HL-60 (cell line): ENCODE measurements at regions not wholly inside any gene's neighbourhood (a gene's known extent, or its start where the extent isn't known, plus 50 kb on each side); places are given as distances from the start of the nearest gene placed in this dataset.

Experiments used
- CTCF ChIP-seq: IDR thresholded peaks from one replicate; pipeline ENCODE4 v1.5.1; 2011; ENCODE audit warnings: low read length, control low read depth, inconsistent platforms; ENCODE audit not compliant: insufficient read depth
- POLR2AphosphoS5 ChIP-seq: IDR thresholded peaks from 2 replicates; pipeline ENCODE4 v1.6.1; 2012; ENCODE audit warnings: low read depth
- TF ChIP-seq, protein P1 (sequence below): IDR thresholded peaks from 2 replicates; pipeline ENCODE4 v1.6.1; 2012; ENCODE audit warnings: low read depth; ENCODE audit not compliant: insufficient replicate concordance

- TF ChIP-seq CTCF (no peak), POLR2AphosphoS5 (no peak)
- TF ChIP-seq, protein P1, sequence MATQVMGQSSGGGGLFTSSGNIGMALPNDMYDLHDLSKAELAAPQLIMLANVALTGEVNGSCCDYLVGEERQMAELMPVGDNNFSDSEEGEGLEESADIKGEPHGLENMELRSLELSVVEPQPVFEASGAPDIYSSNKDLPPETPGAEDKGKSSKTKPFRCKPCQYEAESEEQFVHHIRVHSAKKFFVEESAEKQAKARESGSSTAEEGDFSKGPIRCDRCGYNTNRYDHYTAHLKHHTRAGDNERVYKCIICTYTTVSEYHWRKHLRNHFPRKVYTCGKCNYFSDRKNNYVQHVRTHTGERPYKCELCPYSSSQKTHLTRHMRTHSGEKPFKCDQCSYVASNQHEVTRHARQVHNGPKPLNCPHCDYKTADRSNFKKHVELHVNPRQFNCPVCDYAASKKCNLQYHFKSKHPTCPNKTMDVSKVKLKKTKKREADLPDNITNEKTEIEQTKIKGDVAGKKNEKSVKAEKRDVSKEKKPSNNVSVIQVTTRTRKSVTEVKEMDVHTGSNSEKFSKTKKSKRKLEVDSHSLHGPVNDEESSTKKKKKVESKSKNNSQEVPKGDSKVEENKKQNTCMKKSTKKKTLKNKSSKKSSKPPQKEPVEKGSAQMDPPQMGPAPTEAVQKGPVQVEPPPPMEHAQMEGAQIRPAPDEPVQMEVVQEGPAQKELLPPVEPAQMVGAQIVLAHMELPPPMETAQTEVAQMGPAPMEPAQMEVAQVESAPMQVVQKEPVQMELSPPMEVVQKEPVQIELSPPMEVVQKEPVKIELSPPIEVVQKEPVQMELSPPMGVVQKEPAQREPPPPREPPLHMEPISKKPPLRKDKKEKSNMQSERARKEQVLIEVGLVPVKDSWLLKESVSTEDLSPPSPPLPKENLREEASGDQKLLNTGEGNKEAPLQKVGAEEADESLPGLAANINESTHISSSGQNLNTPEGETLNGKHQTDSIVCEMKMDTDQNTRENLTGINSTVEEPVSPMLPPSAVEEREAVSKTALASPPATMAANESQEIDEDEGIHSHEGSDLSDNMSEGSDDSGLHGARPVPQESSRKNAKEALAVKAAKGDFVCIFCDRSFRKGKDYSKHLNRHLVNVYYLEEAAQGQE = no peak
Measured at GRCh38 chr4:13985837-13986236, 358.3 kb upstream of the BOD1L1 start.
